Ammon's horn (tissue), 1 donor: ENCODE measurements at regions not wholly inside any gene's neighbourhood (a gene's known extent, or its start where the extent isn't known, plus 50 kb on each side); places are given as distances from the start of the nearest gene placed in this dataset.

Experiments
- DNase-seq: peaks from one replicate; pipeline ENCODE4 v3.0.0-alpha.2; 2016; ENCODE audit warnings: low spot score

DNA sequence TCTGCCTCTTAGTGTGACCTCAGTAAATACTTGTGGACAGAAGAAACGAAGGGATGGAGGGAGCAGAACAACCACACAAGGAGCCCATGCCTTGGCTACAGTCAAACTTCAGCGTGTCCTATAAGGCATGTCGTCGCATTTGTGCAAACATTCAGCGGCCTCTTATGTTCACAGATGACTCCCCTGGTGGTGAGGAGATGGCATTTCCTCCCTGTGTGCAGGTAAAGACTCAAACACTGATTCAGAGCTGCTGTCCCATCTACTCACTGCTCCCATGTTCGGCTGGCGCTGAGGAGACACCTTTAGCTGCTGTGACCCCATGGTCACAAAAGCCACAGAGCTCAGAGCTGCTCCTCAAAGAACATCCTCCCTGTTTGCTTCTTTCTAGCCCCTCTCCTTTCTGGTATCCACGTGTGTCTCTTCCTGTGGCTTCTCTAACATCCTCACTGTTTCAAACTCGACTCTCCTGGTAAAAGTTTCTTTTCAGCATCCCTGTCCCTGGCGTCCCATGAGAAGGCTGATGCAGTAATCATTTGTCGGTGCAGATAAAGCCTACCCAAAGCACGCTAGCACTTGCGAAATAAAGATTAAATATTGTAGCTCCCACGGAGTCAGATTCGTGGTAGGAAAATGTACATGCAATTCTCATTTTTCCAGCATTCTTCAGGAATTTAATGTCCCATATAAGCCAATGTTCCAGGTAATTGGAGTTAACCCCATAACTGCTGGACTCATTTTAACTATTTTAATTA is 124.9 kb upstream of the NEBL start:
- no peak for DNase-seq

DNA sequence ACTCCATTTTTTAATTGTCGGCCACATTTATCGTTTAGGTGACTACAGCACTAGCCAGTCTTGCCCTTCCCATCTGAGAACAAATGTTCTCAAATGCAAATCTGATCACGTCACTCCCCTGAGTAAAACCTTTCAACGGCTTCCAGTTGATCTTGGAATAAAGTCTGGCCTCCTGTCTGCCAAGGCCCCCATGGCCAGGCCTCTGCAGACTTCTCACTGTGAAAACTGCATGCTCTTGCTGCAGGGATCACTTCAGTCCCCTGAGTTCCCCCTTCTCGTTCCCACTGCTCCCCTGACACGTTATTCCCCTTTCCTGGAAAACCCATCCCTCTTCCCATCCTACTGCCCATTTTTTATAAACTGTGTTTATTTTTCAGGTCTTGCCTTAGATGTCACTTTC is 124.1 kb upstream of the NEBL start:
- DNase-seq: no peak

DNA sequence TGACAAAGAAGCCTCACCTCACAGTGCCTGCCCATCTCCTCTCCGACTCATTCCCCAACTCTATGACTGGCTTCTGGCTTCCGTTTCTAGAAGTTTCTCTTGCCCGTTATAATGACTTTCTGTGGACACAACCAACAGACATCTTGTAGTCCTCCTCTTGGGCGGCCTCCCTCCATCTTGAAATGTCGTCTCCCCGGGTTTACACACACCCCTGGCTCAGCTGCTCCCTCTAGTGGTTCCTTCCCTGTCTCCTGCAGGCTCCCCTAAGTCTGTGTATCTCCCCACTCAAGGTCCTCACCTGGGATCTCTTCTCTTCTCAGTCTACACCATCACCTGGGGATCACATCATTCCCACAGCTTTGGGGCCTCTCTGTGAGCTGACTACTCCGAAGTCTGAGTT is 123.4 kb upstream of the NEBL start:
- DNase-seq: no peak

DNA sequence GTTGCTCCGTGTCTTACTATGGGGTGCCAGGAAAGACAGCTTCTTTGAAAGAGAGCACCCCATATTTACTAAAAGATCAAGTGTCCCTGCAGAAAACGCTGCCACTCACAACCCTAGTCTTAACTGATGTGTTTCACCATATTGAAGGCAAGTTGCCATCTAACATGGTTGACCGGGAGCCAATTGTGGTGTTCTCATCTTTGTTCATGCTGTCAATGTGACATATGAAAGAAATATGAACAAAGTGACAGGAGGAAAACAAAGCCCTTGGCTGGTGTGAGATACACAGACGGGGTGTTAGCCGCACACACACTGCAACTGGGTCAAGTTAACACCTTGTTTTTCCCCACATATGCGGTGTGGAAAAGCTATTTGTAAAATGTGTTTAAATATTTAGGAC is 122.3 kb upstream of the NEBL start:
- DNase-seq: no peak

DNA sequence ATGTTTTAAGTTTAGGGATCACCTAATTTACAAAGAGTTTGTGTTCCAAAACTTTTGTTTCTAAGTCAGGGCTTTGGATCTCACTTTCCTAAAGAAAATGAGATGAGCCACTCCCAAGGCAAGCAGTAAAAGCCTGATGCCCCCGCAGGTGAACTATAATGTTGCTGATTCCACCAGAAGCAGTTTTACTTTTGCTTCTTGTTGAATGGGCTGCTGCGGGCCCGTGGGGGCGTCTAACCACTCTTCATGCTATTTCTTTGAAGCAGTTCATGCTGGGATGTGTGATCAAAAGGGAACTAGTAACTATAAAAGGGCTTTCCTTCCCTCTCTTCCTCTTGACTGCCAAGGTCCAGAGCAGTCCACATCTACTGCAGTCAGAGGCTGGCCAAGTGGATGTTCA is 118.7 kb upstream of the NEBL start:
- no peak for DNase-seq

DNA sequence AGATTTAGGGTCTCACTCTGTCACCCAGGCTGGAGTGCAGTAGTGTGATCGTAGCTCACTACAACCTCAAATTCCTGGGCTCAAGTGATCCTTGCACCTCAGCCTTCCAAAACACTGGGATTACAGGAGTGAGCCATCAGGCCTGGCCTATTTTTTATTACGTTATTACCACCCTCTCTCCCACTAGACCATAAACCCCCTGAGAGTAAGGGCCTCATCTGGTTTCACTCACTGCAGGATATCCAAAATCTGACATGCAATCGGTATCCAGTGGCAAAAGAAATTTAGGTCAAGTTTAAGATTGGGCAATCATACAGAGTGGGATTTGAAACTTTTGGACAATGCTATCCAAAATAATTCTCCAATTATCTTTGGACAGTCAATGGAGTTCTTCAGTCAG is 117.0 kb upstream of the NEBL start:
- no peak for DNase-seq

DNA sequence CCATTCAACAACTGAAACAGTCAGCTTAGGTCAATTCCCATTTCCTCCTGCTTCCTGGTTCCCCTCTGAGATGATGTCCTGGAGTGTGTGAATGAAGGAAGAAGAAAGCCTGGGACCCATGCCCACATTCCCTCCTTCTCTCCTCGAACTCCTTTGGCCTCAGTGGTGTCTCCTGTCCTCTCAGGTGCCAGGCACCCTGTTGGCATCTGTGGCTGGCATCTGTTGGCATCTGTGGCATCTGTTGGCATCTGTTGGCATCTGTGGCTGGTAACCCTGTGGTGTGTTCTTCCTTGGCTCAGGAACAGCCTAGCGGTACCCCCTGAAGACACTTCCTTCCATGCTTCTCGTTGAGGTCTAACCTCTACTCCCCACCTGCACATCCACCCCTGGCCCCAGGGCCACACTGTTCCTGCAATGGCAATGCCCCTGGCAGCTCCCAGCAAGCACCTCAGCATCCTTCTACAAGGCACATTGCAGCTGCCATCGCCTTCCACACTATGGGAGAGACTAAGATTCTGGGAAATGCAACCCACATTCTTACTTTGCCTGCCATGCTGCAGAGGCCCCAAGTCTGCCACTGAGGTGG is 114.4 kb upstream of the NEBL start:
- DNase-seq: no peak

DNA sequence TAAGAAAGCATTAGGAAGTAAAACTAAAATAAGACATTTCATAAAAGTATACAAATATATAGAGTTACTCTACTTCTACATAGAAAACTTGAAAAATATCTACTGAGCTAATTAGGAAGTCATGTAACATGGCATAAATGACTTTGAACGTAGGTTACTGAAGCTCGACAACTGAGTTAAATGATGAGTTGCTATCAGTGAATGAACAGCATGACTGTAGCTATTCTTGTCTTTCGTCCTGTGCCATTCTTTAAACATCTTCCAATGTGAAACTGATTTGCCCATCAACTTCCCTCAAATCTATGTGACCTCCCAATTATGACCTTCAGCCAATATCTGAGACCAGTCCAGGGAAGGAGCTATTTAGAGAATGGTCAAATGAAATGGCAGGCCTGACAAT is 113.5 kb upstream of the NEBL start:
- DNase-seq: no peak

DNA sequence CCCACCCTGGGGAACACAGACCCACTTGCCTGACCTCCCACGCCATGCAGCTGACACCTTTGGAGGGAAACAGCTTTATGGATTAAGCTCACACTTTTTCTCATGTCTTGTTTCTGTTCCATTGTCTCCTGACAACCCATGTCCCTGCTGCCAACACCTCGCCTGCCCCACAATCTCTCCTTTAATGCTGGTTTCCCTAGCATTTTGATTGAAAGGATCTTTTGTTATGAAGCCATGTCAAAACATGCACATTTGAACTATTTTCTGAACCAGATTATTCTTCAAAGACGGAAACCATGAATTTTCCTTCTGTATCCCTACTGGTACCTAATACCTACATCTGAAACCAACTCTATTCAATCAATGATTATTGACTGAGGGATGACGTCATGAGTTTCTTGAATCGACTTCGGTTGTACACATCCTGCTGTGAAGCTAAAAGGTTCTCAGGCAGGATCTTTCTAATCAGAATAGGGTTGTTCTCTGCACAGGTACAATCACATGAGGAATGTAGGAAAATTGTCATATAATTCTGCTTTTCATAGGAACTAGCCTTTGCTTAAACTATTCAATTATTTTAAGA is 106.2 kb upstream of the NEBL start:
- DNase-seq: no peak

DNA sequence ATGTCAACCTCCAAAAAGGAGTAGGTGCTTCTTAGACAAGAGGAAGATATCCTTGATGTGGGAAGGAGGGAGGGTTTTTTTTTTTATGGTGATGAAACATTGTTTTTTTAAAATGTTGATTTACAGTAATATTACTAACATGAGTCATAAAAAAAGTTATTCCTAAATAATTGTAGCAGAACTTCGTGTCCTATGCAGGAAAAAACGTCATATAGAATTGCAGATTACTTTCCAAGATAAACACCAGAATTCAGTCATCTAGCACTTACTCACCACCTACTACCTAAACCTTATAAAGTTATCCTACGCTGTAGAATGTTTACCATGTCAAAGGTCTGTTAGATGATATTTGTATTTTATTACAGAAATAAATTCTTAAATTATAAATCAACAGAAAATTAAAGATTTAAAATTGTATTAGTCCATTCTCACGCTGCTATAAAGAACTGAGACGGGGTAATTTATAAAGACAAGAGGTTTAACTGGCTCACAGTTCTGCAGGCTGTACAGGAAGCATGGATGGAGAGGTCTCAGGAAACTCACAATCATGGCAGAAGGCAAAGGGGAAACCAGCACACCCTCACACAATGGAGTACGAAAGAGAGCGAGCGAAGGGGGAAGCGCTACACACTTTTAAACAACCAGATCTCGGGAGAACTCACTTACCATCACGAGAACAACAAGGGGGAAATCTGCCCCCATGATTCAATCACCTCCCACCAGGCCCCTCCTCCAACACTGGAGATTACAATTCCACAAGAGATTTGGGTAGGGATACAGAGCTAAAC is 105.2 kb upstream of the NEBL start:
- no peak for DNase-seq

DNA sequence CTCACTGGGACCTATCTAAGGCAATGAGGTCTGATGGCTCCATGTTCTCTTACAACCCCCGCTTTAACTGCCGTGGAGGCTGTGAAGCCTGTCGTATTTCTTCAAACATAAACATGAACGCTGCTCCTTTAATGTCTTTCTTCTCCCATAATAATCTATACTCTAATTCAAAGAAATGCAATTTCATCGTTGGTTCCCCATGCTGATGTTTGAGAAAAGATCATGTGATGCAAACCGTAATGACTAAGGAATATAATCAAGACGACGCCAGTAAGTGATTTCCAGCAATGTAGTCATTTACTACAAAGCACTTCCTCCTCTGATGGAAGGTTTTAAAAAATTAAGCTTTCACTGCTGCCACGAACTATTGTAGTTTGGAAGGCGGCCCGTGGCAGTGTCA is 102.6 kb upstream of the NEBL start:
- DNase-seq: no peak

DNA sequence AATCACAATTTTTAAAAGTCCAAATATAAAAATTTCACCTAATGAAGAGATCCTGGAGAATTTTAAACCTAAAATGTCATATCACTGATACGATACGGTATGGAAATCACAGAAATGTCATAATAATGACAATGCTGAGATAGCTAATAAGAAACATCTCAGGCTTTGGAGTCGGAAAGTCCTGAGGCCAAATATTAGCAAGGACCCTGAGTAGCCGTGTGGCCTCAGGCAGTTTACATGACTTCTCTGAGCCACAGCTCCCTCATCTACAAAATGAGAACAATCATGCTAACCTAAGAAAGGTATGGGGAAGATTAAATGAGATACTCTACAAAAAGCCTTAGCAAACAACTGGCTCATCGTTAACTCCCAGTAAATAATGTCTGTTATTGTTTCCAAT is 100.9 kb upstream of the NEBL start:
- no peak for DNase-seq

DNA sequence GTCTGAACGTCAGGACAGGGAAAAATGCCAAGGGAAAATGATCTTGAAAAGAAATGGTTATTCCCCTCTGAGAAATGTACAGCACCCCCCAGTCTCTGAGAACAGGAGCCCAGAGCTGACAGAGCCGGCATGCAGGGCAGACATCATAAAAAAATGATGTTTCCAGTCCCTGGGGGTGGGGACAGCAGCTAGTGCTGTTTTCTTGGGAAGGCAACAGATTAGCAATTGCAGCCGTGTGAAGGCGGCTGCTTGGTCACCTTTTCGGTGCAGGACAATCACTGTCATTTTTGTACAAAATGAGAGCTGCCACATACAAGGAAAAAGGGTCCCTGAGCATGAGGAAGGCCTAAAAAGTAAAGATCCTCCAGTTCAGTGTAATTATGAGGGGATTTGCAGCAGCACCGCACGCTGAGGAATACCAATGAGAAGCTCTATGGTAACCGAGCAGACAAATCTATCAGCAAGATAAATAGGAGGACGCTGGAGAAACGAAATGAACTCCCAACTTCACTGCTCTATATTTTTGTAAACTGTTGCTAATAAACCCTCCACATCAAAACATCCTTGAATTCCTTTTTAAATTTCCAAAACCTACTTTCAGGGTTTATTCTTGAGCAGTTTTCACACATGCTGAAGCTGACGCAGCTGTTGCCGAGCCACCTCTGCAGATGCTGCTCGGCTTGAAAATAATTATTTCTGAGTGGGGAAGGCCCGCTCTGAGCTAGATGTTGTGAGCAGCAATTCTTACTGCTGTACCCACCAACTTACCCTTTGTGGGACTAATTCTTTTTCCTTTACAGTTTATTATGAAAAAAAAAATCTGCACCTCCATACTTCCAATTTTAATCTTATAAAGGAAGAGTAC is 98.2 kb upstream of the NEBL start:
- DNase-seq: no peak

DNA sequence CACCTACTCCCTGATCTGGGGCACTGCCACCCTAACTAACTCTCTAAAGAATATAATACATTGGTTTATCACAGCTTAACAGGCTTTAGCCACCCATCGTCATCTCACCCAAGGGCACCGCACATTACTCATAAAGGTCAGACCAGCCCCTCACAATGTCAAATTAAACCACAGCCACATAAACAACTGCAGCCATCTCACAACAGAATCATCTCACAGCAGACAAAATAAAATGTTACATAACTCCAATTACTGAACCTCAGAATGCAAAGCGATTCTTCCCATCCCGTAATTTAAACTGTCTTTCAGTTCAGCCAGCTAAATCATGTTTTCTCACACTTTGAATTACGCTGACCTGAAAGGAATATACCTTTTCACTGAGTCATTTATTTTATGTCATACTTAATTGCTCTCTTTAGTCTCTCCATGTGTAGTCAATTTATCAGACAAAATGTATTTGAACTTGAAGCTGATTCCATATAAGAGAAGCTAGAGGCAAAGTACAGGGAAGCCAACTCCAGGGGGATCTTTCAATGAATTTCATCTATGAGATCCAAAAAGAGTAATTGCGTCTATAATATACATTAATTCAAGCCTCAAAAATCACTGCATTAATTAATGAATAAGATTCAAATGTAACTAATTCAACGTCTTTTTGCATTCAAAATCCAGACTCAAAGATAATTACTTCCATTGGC is 96.9 kb upstream of the NEBL start:
- DNase-seq: no peak

DNA sequence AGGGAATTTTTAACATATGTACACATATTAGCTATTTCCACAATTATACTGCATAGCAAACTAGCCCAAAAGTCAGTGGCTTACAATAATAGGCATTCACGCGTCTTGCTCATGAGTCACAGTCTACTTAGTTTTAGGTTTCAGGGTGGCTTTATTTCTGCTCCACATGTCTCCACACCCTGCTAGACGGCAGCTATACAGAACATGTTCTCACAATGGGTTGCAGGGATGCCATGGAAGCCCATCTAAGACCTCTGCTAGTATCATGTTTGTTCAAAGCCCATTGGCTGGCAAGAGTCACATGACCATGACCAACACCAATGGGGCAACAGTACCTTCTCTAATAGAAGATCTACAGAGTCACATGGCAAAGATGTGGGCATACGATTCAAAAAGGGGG is 96.3 kb upstream of the NEBL start:
- no peak for DNase-seq

DNA sequence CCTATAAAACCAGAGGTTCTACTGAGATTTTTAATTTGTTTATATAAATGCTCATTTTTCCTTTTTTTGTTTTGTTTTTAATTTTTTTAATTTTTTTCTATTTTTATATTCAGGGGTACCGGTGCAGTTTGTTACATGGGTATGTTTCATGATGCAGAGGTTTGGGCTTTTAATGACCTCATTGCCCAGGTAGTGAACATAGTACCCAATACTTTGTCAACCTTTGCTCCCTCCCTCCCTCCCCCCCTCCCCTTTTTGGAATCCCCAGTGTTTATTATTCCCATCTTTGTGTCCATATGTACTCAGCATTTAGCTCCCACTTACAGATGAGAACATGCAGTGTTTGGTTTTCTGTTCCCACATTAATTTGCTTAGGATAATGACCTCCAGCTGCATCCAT is 94.4 kb upstream of the NEBL start:
- no peak for DNase-seq

DNA sequence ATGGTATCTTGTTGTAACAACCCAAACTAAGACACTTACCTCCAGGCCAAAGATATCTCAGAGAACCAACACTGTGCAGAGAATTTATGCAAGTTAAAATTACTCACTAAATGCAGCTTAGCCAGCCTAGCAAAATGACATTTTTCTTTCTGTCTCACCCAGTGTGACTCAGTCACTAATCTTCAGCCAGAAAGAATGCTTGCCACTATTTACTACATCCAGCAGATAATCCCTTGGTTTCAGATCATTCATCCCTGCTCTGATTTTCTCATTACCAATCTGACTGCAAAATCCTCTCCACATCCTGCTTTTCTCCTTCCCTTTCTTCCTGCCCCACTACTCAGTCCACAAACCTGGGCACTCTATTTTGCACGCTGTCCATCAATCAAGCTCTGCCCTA is 93.5 kb upstream of the NEBL start:
- no peak for DNase-seq

DNA sequence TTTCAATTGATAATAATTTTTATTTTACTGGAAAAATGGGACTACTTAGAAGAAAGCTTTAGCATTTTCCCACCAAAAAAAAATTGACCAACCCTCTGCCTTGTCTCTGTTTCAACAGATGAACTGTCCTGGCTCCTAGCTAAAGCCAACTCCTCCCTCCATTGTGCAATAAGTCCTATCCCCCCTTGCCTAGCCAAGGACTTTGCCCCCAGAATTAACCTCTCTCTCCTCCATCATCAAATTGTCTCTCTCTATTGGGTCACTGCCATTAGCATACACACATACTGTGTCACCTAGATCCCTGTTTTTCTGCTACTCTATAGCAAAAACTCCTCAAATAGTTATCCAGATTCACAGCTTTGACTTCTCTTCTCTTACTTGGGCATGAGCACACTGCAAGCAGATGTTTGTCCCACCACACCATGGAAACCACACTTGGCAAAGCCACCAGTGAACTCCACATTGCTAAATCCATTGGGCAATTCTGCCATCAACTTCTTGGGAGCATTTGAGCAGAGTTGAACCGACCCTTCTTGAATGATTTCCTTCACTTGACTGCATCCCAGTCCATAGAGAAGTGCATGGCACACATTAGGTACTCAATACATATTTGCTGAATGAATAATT is 91.4 kb upstream of the NEBL start:
- no peak for DNase-seq

DNA sequence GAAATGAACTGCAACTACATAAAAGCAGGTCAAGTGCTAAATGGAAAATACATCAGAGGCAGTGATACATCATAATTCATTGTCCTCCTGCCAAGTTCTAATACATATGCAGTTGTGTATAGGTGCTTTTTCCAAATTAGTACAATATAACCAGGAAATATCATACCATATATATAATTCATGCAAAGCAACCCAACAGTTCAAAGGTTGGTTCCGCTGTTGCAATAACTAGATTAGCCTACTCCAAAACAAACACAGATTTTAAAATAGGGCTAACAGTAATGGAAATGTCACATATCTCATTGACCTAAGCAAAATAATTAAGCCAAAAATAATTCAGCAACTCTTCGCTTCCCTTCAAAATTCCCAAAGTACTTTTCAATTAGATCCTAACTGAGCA is 88.9 kb upstream of the NEBL start:
- DNase-seq: no peak

DNA sequence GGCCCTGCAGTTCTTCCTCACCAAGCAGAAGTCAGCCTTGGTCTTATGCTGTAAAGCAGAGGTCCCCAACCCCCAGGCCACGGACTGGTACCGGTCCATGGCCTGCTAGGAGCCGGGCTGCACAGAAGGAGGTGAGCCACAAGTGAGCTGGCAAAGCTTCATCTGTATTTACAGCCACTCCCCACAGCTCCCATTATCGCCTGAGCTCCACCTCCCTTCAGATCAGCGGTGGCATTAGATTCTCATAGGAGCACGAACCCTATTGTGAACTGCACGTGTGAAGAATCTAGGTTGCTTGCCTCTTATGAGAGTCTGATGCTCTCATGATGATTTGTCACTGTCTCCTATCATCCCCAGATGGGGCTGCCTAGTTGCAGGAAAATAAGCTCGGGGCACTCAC is 87.6 kb upstream of the NEBL start:
- DNase-seq: no peak

DNA sequence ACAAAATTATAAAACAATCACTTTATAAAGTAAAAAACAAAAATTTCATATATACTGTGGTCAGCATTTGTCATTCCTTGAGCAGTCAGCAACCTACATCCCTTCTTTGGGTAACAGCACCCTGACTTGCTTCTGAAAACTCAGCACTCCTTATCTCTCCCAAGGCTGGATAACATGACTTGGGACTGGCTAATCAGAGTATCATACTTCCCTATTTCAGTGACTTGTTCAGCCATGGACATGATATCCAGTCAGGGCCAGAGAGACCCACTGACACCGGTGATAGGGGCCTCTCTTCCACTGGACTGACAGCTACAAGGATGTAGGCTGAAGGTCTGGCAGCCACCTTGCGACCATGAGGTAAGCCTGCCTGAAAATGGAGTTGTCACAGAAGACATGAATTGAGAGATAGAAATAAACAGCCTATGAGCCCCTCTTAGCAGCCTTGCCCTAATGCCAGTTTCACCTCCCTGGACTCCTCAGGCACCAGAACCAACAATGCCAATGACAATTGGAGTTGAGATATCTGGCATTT is 84.4 kb upstream of the NEBL start:
- DNase-seq: no peak
